ENCODE measurements at regions not wholly inside any gene's neighbourhood (a gene's known extent, or its start where the extent isn't known, plus 50 kb on each side); places are given as distances from the start of the nearest gene placed in this dataset.
A peak's percentile ranks its signal among the peaks of the same experiment; 100 is the strongest.
"Not testable (repeated sequence)": the region's sequence is repeated elsewhere in the genome, so short reads cannot be mapped to it uniquely, and the experiment has no call there.

GRCh38 chr13:20305587-20305986 lies 73.5 kb upstream of the GJB6 start:
- Histone ChIP-seq H3K4me3 (no peak overlapping the region), H3K4me1 (peaks cover 0 to 8% (median 6%) of the 10 kb centered on the region in 4 donors), H3K36me3 (no peaks in the 10 kb centered on the region), H3K9me3 (peaks cover 0 to 17% (median 9%) of the 10 kb centered on the region in 4 donors), H3K27ac (no peak overlapping the region), H3K27me3 (peaks cover 6 to 35% (median 18%) of the 10 kb centered on the region in 3 donors)
- TF ChIP-seq CTCF (IDR thresholded peaks at IDR 0.05) (no peak), POLR2AphosphoS5 (IDR thresholded peaks at IDR 0.05) (no peak), EP300 (IDR thresholded peaks at IDR 0.05) (no peak), POLR2A (IDR thresholded peaks at IDR 0.05) (no peak)
- WGBS, 5 donors: 41 to 51% (median 43%) methylated on average over 2 of the region's 2 CpGs
- intact Hi-C loops (cut with DNase I; ENCODE audit: low total_unique reads): no loop called here
- no peak for DNase-seq

DNA sequence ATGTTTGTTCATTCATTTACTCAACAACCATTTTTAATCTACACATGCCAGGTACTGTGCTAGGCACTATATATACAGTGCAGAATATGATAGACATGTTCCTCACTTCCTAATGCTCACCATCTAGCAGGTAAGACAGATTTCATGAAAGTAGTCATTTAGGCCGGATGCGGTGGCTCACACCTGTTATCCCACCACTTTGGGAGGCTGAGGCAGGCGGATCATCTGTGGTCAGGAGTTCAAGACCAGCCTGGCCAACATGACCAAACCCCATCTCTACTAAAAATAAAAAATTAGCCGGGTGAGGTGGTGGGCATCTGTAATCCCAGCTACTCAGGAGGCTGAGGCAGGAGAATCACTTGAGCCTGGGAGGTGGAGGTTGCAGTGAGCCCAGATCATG lies 71.9 kb upstream of the GJB6 start:
- intact Hi-C loops (cut with DNase I; ENCODE audit: low total_unique reads); H3K4me1 ChIP-seq; H3K4me3 ChIP-seq; H3K36me3 ChIP-seq; H3K27ac ChIP-seq; DNase-seq: not testable (repeated sequence)
- 85 to 96% (median 92%) methylated on average over 4 of the region's 4 CpGs for WGBS, 5 donors
- H3K9me3 ChIP-seq: peaks cover 0 to 17% (median 9%) of the 10 kb centered on the region in 4 donors
- H3K27me3 ChIP-seq: peaks cover 6 to 47% (median 18%) of the 10 kb centered on the region in 3 donors

- Histone ChIP-seq H3K27me3 (peaks cover 6 to 48% (median 18%) of the 10 kb centered on the region in 3 donors), H3K36me3 (no peaks in the 10 kb centered on the region), H3K9me3 (peaks cover 0 to 17% (median 9%) of the 10 kb centered on the region in 4 donors), H3K4me3 (no peak overlapping the region), H3K4me1 (peaks cover 0 to 8% (median 6%) of the 10 kb centered on the region in 4 donors), H3K27ac (no peak overlapping the region)
- 80 to 90% (median 85%) methylated on average over 6 of the region's 6 CpGs for WGBS, 5 donors
- TF ChIP-seq EP300 (IDR thresholded peaks at IDR 0.05) (no peak), POLR2AphosphoS5 (IDR thresholded peaks at IDR 0.05) (no peak), CTCF (IDR thresholded peaks at IDR 0.05) (no peak)
- intact Hi-C loops (cut with DNase I; ENCODE audit: low total_unique reads): no loop called here
- DNase-seq: no peak
These were observed 71.5 kb upstream of the GJB6 start for GRCh38 chr13:20303636-20304035.

DNA sequence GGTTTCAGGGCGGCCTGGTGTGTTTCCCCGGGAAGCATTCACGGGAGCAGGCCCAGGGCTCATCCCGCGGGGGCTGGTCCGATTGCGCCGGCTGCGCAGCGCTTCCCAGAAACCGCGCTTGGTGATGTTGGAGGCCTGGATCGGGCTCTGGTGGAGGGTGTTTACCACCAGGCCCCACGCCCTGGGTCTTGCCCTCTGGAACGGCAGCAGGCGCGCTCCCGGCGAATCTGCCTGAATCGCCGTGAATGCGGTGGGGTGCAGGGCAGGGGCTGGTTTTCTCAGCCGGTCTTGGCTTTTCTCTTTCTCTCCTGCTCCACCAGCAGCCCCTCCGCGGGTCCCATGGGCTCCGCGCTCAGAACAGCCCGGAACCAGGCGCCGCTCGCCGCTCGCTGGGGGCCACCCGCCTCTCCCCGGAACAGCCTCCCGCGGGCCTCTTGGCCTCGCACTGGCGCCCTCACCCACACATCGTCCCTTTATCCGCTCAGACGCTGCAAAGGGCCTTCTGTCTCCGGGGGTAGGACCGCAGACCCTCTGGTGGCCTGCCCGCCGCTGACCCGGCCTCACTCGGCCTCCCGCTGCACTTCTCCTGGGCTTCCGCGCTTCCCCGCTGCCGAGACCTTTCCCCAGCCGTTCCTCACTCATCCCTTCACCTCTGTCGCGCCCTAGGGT lies 69.4 kb upstream of the GJB6 start:
- Histone ChIP-seq H3K27ac (no peak overlapping the region), H3K36me3 (no peaks in the 10 kb centered on the region), H3K4me3 (peak overlapping the region; percentile 7 to 32 (median 14)), H3K9me3 (no peaks in the 10 kb centered on the region), H3K27me3 (peaks cover 6 to 51% (median 18%) of the 10 kb centered on the region in 3 donors), H3K4me1 (peaks cover 0 to 8% (median 6%) of the 10 kb centered on the region in 4 donors)
- intact Hi-C loops (cut with DNase I; ENCODE audit: low total_unique reads): no loop called here
- DNase-seq: peak in 1 of 2 donors; percentile 67
- 21 to 33% (median 22%) methylated on average over 31 to 56 of the region's 56 CpGs for WGBS, 5 donors
- TF ChIP-seq CTCF (IDR thresholded peaks at IDR 0.05) (no peak), POLR2A (IDR thresholded peaks at IDR 0.05) (no peak), POLR2AphosphoS5 (IDR thresholded peaks at IDR 0.05) (no peak), EP300 (IDR thresholded peaks at IDR 0.05) (no peak)

DNA sequence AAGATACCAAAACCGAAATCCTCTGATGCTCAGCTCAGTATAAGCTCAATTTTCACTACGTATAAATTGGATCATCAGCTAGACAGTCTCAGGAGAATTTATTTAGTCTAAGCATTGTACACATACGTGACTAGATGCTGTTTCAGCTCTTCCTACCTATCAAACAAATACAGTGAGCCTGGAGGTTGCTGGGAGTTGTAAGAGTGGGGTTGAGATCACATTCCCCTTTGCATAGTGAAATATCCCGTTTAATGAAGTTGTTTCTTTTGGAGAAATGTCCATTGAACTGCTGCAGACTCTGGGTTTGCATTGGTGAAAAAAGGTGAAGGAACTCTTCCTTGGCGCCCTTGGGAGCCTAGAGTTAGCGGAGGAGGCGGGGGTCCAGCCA lies 68.9 kb upstream of the GJB6 start:
- Histone ChIP-seq H3K27me3 (peaks cover 6 to 51% (median 18%) of the 10 kb centered on the region in 3 donors), H3K9me3 (no peaks in the 10 kb centered on the region), H3K36me3 (no peaks in the 10 kb centered on the region), H3K4me1 (peaks cover 0 to 8% (median 6%) of the 10 kb centered on the region in 4 donors), H3K4me3 (peak overlapping the region; percentile 7 to 32 (median 14)), H3K27ac (no peak overlapping the region)
- DNase-seq: no peak
- WGBS, 5 donors: 61 to 69% (median 68%) methylated on average over 7 of the region's 7 CpGs
- TF ChIP-seq CTCF (IDR thresholded peaks at IDR 0.05) (no peak), POLR2AphosphoS5 (IDR thresholded peaks at IDR 0.05) (no peak), POLR2A (IDR thresholded peaks at IDR 0.05) (no peak), EP300 (IDR thresholded peaks at IDR 0.05) (no peak)
- intact Hi-C loops (cut with DNase I; ENCODE audit: low total_unique reads): no loop called here

Data from stomach (tissue), 8 donors.